ENCODE measurements at regions not wholly inside any gene's neighbourhood (a gene's known extent, or its start where the extent isn't known, plus 50 kb on each side); places are given as distances from the start of the nearest gene placed in this dataset.

DNA sequence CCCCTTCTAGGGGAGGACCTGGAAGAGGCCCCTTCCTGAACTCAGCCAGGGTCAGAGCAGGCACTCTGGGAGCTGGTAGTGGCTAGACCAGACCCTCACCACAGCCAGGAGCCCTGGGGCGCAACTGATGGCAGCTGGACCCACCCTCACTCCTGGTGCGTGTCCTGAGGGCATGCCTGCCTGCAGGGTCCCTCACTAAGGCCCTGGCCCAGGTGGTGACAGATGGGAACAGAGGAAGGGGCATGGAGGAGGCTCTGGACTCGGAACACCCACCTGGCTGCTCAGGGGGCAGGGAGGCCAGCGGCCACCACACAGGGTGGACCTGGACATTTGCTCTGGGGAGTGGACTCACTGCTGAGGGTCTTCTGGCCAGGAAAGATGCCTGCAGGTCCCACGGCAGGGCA lies 342.2 kb upstream of the SFSWAP start:
- Histone ChIP-seq H3K9me3 (no peaks in the 10 kb centered on the region), H3K4me1 (no peaks in the 10 kb centered on the region), H3K27ac (no peak overlapping the region), H3K27me3 (peaks cover 0 to 16% (median 9%) of the 10 kb centered on the region in 7 donors), H3K4me3 (no peak overlapping the region), H3K36me3 (no peaks in the 10 kb centered on the region)
- 82 to 91% methylated on average over 5 of the region's 5 CpGs for WGBS, 2 donors
- peak in 1 of 8 donors; percentile 51 for ATAC-seq
- TF ChIP-seq CTCF (IDR thresholded peaks at IDR 0.05), result no peak
- intact Hi-C loops (cut with DNase I), result no loop called here
- DNase-seq, result no peak

DNA sequence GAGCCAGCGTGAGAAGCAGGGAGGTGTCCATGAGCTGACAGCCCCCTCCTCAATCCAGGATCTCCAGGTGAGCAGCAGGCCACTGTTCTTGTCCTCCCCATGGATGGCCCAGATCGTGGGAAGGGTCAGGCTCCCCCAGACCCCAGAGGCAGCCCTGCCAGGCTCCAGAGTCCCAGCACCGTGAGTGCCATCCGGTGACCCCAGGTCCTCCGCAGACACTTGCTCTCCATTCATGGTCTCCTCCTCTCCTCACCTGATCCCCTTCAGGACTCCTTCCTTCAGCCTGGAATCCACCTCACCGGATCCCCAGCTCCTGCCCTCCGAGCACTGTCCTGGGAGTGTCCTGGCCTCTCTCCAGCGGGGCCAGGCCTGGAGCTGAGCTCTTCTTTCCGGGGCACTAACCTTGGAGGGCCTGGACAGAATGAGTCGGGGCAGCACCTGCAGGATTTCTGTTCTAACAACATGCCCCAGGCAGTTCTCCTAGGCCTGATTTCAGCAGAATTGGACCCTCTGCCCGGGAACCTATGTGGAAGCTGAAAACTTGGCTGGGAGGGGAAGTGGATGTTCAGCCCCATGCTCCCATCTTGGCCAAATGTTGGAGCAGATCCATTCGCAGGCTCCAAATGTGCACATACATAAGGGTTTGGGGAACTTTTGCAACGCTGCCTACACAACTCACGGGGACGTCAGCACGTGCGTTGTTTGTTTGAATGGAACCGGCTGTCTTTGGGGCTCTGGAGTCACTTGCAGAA lies 341.6 kb upstream of the SFSWAP start:
- TF ChIP-seq CTCF (IDR thresholded peaks at IDR 0.05), result no peak
- DNase-seq (no peak), ATAC-seq (peak in 1 of 8 donors; percentile 61)
- Histone ChIP-seq H3K4me1 (no peaks in the 10 kb centered on the region), H3K36me3 (no peaks in the 10 kb centered on the region), H3K27ac (no peak overlapping the region), H3K4me3 (no peak overlapping the region), H3K9me3 (no peaks in the 10 kb centered on the region), H3K27me3 (peaks cover 0 to 15% (median 9%) of the 10 kb centered on the region in 7 donors)
- intact Hi-C loops (cut with DNase I), result no loop called here
- WGBS, 2 donors, result 86% methylated on average over 17 to 18 of the region's 18 CpGs

DNA sequence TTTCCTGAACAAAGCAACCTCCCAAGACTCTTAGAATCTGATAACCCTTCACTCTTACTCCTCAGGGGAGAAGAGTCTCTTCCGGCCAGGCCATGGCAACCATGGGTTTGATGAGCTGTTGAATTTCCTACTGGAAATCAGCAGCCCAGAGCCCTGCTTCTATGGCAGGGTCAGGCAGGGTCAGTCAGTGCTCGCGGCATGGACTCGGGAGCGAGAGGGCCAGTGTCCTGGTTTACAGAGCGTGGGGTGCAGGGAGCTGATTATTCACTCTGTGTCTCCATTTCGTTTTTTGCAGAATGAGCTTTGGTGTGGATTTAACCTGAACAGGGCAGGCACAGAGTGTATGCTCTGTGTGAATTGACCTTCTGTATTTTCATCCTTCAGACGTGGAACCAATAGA lies 340.6 kb upstream of the SFSWAP start:
- TF ChIP-seq CTCF (IDR thresholded peaks at IDR 0.05), result no peak
- H3K27ac ChIP-seq, result no peak overlapping the region
- no peaks in the 10 kb centered on the region for H3K9me3 ChIP-seq
- DNase-seq (no peak), ATAC-seq (no peak)
- no peaks in the 10 kb centered on the region for H3K4me1 ChIP-seq
- H3K27me3 ChIP-seq, result peaks cover 0 to 10% (median 4%) of the 10 kb centered on the region in 7 donors
- WGBS, 2 donors, result 75 to 81% methylated on average over 8 of the region's 8 CpGs
- intact Hi-C loops (cut with DNase I), result no loop called here
- H3K4me3 ChIP-seq, result no peak overlapping the region
- no peaks in the 10 kb centered on the region for H3K36me3 ChIP-seq

GRCh38 chr12:131370791-131371347 lies 340.0 kb upstream of the SFSWAP start:
- TF ChIP-seq CTCF (IDR thresholded peaks at IDR 0.05), result no peak
- Histone ChIP-seq H3K4me1 (no peaks in the 10 kb centered on the region), H3K36me3 (no peaks in the 10 kb centered on the region), H3K9me3 (no peaks in the 10 kb centered on the region), H3K27ac (no peak overlapping the region), H3K4me3 (no peak overlapping the region), H3K27me3 (peaks cover 0 to 6% (median 2%) of the 10 kb centered on the region in 7 donors)
- peak in 1 of 2 donors; percentile 2 for DNase-seq
- ATAC-seq, result no peak
- intact Hi-C loops (cut with DNase I), result no loop called here
- 87 to 88% methylated on average over 11 of the region's 11 CpGs for WGBS, 2 donors
